ENCODE measurements at regions not wholly inside any gene's neighbourhood (a gene's known extent, or its start where the extent isn't known, plus 50 kb on each side); places are given as distances from the start of the nearest gene placed in this dataset.

- DNase-seq = peak; percentile 3
These were observed 238.4 kb downstream of the SNCA start for GRCh38 chr4:89598602-89599001.

DNA sequence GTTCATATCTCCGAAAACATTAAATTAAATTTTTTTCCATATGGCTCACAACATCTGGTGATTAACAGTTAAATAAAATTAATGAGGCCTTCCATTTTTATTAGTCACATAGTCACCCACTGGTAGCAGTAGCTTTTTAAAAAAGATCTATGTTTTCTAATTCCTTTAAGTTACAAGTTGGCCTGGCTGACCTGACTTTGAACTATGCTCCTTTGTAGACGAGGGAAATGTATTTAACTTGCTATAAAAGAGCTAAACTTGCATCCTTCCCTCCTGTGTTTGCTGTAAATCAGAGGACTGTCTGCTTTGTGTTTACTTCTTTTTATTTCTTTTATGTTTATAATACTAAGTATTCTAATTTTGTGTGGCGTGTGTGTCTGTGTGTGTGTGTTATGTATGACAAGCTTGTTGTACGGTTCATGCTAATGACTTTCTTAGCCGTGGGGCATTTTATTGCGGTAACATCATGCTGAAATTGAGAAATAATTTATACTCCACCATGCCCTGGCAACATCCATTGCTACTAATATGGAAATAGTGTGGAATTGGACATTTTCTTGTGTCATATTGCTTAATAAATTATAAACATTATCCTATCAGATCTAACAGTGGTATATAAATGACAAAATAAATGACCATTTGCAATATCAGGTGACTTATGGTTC is 241.7 kb downstream of the SNCA start:
- DNase-seq = no peak

DNA sequence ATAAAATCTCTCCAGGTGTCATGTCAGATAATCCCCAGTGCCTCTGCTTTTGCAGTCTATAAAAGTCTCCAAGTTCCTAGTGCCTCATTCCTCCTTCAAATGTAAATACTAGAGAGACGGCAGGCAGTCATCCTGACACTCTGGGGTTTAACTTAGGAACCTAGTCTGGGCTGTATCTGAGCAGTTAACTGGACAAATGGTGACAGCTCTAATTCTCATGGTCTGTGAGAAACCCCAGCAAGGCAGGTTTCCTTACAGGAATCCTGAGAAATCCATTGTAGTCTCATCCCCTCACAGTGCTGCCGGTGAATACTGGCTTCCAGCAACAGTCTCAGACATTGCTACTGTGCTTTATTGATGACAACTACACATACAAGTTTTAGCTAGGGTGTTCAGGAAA is 246.8 kb downstream of the SNCA start:
- DNase-seq = no peak

DNA sequence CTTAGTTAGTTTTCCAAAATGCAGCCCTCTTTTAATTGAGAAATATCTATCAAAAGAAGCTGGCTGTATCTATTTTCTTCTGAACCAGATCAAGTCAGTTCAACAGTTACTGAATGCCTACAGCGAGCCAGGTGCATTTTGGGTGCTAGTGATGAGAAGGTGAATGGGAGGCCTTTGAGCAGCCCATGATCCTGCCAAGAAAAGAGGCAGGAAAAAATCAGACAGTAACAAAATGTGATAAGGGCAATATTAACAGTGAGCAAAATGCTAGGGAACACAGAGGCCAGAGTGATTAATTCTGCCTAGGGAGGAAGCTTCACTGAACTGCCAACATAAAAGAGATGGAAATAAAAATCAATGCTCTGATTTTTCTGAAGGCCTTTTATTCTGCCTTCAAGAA is 248.5 kb downstream of the SNCA start:
- no peak for DNase-seq

GRCh38 chr4:89587364-89587763 is 249.6 kb downstream of the SNCA start:
- no peak for DNase-seq

- peak; percentile 6 for DNase-seq
These were observed 250.1 kb downstream of the SNCA start for GRCh38 chr4:89586864-89587263.

DNA sequence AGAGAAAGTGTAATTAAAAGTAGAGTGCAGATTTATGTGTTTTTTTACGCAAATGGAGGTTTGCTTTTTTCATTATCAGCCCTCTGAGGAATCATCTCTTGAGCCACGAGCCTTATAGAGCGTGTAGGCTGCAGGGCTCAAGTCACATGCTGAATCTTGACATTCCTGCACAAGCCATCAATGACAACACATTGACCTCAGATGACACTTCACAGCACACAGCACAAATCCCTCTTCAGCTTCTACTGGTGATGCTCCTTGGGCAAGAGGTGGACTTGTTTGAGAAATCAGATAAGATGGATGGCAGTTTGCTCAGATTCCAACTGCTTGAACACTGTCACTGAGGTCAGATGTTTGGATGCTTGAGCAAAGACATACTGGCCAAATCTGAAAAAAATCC is 250.6 kb downstream of the SNCA start:
- no peak for DNase-seq

DNA sequence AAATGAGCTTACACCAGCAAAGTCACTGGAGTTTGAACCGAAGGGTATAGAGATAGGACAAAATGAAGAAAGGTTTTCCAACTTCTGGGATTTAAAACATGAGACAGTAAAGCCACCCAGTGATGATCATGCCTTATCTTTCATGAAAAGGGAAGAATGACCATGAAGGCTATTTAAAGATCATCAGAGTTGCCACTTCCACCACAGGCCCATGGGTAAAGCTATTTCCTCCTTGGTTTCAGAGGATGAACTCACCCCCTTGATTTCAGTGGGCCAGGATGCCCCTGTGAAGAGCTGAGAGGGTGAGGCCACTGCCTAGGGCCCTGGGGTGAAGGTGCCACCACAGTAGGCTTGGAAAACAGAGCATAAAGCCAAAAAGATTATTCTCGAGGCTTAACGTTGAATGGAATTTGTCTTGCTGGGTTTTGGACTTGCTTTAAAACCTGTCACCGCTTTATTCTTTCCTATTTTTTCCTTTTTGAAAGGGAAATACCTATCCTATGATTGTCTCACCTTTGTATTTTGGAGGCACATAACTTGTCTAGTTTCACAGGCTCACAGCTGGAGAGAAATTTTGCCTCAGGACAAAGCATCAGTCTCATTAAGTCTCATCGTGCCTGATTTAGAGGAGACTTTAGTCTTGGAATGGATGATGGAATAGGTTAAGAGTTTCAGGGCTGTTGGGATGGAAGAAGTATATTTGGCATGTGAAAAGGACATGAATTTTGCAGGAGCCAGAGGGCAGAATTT is 254.0 kb downstream of the SNCA start:
- no peak for DNase-seq

GRCh38 chr4:89579771-89580170 is 257.2 kb downstream of the SNCA start:
- no peak for DNase-seq

- no peak for DNase-seq
These were observed 260.7 kb downstream of the SNCA start for GRCh38 chr4:89576246-89576645.

- no peak for DNase-seq
These were observed 261.1 kb downstream of the SNCA start for GRCh38 chr4:89575840-89576239.

DNA sequence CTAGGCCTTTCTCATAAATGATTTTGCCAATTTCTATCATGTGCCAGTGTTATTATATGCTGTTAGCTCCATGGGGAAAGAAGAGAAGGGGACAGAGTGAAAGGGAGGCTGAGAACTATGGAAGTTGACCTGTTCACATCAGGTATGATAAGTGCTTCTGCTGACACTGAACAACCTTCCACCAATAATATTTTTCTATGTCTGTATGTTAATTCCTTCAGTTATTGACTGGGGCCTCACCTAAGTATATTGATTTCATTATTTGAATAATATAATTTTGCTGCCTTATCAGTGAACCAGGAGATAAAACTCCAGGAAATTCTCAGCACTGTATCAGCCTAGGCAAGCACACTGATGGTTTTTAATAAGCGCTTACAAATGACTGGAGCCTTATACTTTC is 262.8 kb downstream of the SNCA start:
- no peak for DNase-seq

- DNase-seq = no peak
These were observed 263.3 kb downstream of the SNCA start for GRCh38 chr4:89573656-89574055.

DNA sequence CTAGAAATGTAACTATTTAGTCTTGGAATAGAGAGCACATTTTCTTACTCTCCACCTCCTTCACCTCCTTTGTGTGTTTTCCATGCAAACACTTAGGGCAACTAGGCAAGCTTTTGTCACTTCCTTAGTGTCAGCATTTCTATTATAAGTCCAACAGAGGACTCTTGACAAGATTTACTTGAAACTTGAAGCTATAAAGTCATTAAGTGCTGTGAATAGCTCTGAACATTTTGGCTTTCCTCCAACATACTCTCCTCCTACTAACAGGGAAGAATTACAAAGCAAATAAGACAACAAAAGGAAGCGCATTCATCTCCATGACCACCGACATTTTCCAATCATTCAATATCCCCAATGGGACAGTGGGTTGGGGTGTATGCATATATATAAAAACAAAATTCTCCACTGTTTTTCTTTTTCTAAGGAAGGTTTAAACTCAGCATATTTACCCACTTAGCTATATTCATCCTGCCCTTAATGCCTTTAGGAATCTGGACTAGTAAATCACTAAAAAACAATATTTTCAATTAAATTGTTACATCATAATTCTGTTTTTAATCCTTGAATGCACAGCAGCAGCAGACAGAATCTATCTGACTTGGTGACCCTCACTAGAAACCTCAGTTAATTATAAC is 264.6 kb downstream of the SNCA start:
- no peak for DNase-seq

DNA sequence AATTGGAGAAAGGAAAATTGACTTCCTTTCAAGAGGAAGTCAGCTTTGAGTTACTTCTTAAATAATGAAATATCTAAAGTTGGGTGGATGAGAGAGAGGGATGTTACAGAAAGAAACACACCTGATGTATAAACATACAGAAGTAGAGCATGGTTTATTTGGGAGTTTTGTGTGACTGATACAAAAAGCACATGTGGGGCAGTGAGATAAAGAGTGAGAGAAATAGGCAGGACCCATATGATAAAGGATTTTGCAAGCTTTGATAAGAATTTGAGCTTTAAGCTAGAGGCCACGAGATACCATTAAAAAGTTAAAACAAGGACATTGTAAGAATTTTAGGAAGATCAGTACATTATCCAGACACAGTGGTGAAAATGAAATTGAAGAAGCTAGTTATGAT is 263.3 kb upstream of the GPRIN3 start:
- DNase-seq = no peak

- no peak for DNase-seq
These were observed 260.3 kb upstream of the GPRIN3 start for GRCh38 chr4:89567936-89568335.

GRCh38 chr4:89563431-89563830 is 255.8 kb upstream of the GPRIN3 start:
- no peak for DNase-seq

- DNase-seq = no peak
These were observed 255.1 kb upstream of the GPRIN3 start for GRCh38 chr4:89562746-89563145.

- DNase-seq = no peak
These were observed 253.4 kb upstream of the GPRIN3 start for GRCh38 chr4:89561048-89561447.

DNA sequence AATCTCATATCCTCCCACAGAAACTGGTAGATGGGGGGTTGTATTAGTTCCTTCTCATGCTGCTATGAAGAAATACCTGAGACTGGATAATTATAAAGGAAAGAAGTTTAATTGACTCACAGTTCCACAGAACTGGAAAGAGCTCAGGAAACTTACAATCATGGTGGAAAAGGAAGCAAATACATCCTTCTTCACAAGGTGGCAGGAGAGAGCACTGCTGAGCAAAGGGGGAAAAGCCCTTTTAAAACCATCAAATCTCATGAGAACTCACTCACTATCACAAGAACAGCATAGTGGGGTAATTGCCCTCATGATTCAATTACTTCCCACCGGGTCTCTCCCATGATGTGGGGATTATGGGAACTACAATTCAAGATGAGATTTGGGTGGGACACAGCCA is 250.5 kb upstream of the GPRIN3 start:
- peak; percentile 1 for DNase-seq

DNA sequence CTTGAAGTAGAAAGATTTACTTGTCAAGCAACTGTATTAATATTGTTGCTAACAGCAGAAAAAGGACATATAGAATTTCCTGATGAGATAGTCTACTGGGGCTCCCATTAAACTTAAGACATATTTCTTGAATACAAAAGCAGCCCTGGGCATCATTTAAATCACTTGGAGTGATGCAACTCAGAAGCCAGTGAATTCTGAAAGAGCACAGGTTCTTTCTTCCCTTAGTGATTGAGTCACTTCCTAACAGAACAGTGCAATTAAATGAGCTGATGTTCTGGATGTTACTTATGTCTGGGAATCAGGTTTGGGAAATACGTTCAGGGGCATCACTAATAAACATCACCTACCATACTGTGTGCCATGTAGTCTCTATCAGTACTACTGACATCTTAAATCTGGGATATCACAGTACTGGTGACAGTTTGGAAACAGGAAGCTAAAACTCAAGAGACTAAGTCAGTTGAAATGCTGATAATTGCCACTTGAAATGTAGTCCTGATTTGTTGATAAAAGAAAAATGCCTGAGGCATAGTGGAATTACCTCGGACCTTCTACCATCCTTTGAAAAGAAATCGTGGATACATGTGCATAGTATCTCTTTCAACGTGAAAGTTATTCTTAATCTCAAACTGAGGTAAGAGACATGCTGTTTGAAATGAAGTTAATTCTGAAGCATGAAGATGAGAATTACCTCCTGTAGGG is 249.2 kb upstream of the GPRIN3 start:
- DNase-seq = no peak

DNA sequence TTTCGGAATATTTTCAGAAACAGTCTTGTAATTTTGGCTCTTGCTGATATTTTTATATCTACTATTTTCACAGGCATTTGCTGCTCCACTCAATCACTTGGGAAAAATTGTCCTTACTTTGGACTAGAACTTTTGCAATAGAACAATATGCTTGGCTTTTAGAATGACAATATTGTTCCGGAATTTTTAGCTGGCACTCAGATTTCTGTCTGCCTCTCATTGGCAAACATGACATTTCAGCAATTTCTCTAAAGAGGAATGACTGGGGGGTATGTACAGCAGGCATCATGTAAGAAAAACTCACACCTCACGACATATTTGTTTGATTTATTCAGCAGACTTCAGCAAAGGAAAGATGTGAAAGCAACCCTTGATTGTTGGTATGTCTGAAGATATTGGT is 243.6 kb upstream of the GPRIN3 start:
- DNase-seq = no peak

DNA sequence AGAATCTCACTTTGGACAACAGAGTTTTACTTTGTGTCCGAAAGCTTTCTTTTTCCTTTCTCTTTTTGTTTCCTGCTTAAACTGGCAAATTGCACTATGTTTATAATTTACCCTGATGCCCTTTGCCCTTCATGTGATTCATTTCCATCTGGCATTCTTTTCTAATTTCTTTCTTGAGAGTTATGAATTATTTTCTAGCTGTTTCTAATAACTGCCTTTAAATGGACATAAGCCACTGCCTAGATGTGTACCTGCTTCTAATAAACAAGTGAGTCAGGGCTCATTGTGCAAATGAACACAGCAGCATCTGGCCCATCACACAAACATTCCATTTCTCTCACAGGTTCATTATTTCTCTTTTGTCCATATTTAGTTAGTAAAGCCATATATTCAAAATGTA is 242.3 kb upstream of the GPRIN3 start:
- no peak for DNase-seq

- DNase-seq = no peak
These were observed 237.7 kb upstream of the GPRIN3 start for GRCh38 chr4:89545315-89545714.

All from fibroblast of upper back skin (primary cell).